Smooth muscle cell (in vitro differentiated cells): ENCODE measurements at regions not wholly inside any gene's neighbourhood (a gene's known extent, or its start where the extent isn't known, plus 50 kb on each side); places are given as distances from the start of the nearest gene placed in this dataset.

Source experiments
- DNase-seq: peaks from one replicate; lab custom pipeline; 2025; ENCODE audit not compliant: unreplicated experiment; lab: John Stamatoyannopoulos, UW
- H2AFZ ChIP-seq: fragments of 200-600 bp; sonication (generic); 2 replicates; pipeline ENCODE4 v1.6.0; 2016; ENCODE audit warnings: antibody characterized with exemption, low read depth, mild to moderate bottlenecking
- H3F3A ChIP-seq: fragments of 200-600 bp; sonication (generic); 2 replicates; pipeline ENCODE4 v1.6.0; 2017; ENCODE audit warnings: antibody characterized with exemption, low read depth
- H3K27ac ChIP-seq: fragments of 200-600 bp; sonication (generic); 2 replicates; pipeline ENCODE4 v1.5.1; 2016; ENCODE audit warnings: low read depth, mild to moderate bottlenecking
- H3K27me3 ChIP-seq: fragments of 200-600 bp; sonication (generic); 2 replicates; pipeline ENCODE4 v1.6.1; 2016; ENCODE audit warnings: low read depth, mild to moderate bottlenecking
- H3K36me3 ChIP-seq: fragments of 200-600 bp; sonication (generic); 2 replicates; pipeline ENCODE4 v1.5.1; 2016; ENCODE audit warnings: low read depth
- H3K4me1 ChIP-seq: fragments of 200-600 bp; sonication (generic); 2 replicates; pipeline ENCODE4 v1.5.1; 2016; ENCODE audit warnings: low read depth
- H3K4me2 ChIP-seq: fragments of 200-600 bp; sonication (generic); 2 replicates; pipeline ENCODE4 v1.6.0; 2016; ENCODE audit warnings: mild to moderate bottlenecking
- H3K4me3 ChIP-seq: fragments of 200-600 bp; sonication (generic); 2 replicates; pipeline ENCODE4 v1.5.1; 2016; ENCODE audit warnings: mild to moderate bottlenecking
- H3K79me2 ChIP-seq: fragments of 200-600 bp; sonication (generic); 2 replicates; pipeline ENCODE4 v1.6.0; 2016; ENCODE audit warnings: low read depth, mild to moderate bottlenecking
- H3K9ac ChIP-seq: fragments of 200-600 bp; sonication (generic); 2 replicates; pipeline ENCODE4 v1.6.0; 2016; ENCODE audit warnings: low read depth
- H3K9me3 ChIP-seq: fragments of 200-600 bp; sonication (generic); replicated peaks from 2 replicates; pipeline ENCODE4 v1.5.1; 2016; ENCODE audit warnings: low read depth
- H4K20me1 ChIP-seq: fragments of 200-600 bp; sonication (generic); 2 replicates; pipeline ENCODE4 v1.6.0; 2016; ENCODE audit warnings: low read depth
- CTCF ChIP-seq: fragments of 200-600 bp; sonication (generic); IDR thresholded peaks from 2 replicates; pipeline ENCODE4 v1.5.1; 2017; ENCODE audit warnings: borderline replicate concordance, mild to moderate bottlenecking, antibody characterized with exemption; ENCODE audit not compliant: insufficient read depth, poor library complexity, severe bottlenecking
- WGBS: methylation state at CpG from one replicate; pipeline ENCODE4 v1.1.7; 2016; ENCODE audit warnings: low lambda C conversion rate; 5-methylcytosine and 5-hydroxymethylcytosine counted together

GRCh38 chr2:190742431-190742830 is 93.5 kb downstream of the NAB1 start:
- no peak for TF ChIP-seq CTCF
- Histone ChIP-seq H3K36me3 (no peaks in the 10 kb centered on the region), H3K9ac (no peak overlapping the region), H4K20me1 (no peaks in the 10 kb centered on the region), H3F3A (no peaks in the 10 kb centered on the region), H3K27me3 (no peaks in the 10 kb centered on the region), H3K4me3 (no peak overlapping the region), H3K9me3 (no peaks in the 10 kb centered on the region), H3K4me1 (no peaks in the 10 kb centered on the region), H3K27ac (no peak overlapping the region), H3K79me2 (no peaks in the 10 kb centered on the region), H2AFZ (no peak overlapping the region), H3K4me2 (no peak overlapping the region)
- no peak for DNase-seq

GRCh38 chr2:190744041-190744440 is 95.2 kb downstream of the NAB1 start:
- H3K9ac ChIP-seq: no peak overlapping the region
- peaks cover under 1% of the 10 kb centered on the region for H3K9me3 ChIP-seq
- no peaks in the 10 kb centered on the region for H3K27me3 ChIP-seq
- H3K36me3 ChIP-seq: no peaks in the 10 kb centered on the region
- 84% methylated on average over 2 of the region's 2 CpGs for WGBS
- H3K79me2 ChIP-seq: no peaks in the 10 kb centered on the region
- no peak overlapping the region for H3K4me3 ChIP-seq
- no peak overlapping the region for H2AFZ ChIP-seq
- no peaks in the 10 kb centered on the region for H4K20me1 ChIP-seq
- no peak for TF ChIP-seq CTCF
- no peak overlapping the region for H3K27ac ChIP-seq
- no peak overlapping the region for H3K4me2 ChIP-seq
- no peaks in the 10 kb centered on the region for H3K4me1 ChIP-seq
- DNase-seq: no peak
- no peaks in the 10 kb centered on the region for H3F3A ChIP-seq

- peak overlapping the region; percentile 24 for H2AFZ ChIP-seq
- no peak for DNase-seq
- 41% methylated on average over 3 of the region's 3 CpGs for WGBS
- peak overlapping the region; percentile 39 for H3K4me2 ChIP-seq
- no peak overlapping the region for H3K4me3 ChIP-seq
- H3F3A ChIP-seq: no peaks in the 10 kb centered on the region
- no peak for TF ChIP-seq CTCF
- H3K27me3 ChIP-seq: no peaks in the 10 kb centered on the region
- H3K79me2 ChIP-seq: no peaks in the 10 kb centered on the region
- no peaks in the 10 kb centered on the region for H3K36me3 ChIP-seq
- no peaks in the 10 kb centered on the region for H4K20me1 ChIP-seq
- no peaks in the 10 kb centered on the region for H3K4me1 ChIP-seq
- peaks cover 3% of the 10 kb centered on the region for H3K9me3 ChIP-seq
- H3K27ac ChIP-seq: no peak overlapping the region
- H3K9ac ChIP-seq: no peak overlapping the region
Observed at GRCh38 chr2:190746971-190747761, 98.3 kb downstream of the NAB1 start.

- no peaks in the 10 kb centered on the region for H3K79me2 ChIP-seq
- H3K4me2 ChIP-seq: no peak overlapping the region
- H4K20me1 ChIP-seq: no peaks in the 10 kb centered on the region
- H3K4me3 ChIP-seq: no peak overlapping the region
- H3K27ac ChIP-seq: no peak overlapping the region
- no peak for TF ChIP-seq CTCF
- H3F3A ChIP-seq: no peaks in the 10 kb centered on the region
- no peaks in the 10 kb centered on the region for H3K4me1 ChIP-seq
- H3K9me3 ChIP-seq: peaks cover 3% of the 10 kb centered on the region
- no peaks in the 10 kb centered on the region for H3K36me3 ChIP-seq
- DNase-seq: no peak
- H3K27me3 ChIP-seq: no peaks in the 10 kb centered on the region
- 69% methylated on average over 3 of the region's 3 CpGs for WGBS
- no peak overlapping the region for H2AFZ ChIP-seq
- no peak overlapping the region for H3K9ac ChIP-seq
Observed at GRCh38 chr2:190748966-190749365, 100.1 kb downstream of the NAB1 start.
